DND-41 (cell line): ENCODE measurements at regions not wholly inside any gene's neighbourhood (a gene's known extent, or its start where the extent isn't known, plus 50 kb on each side); places are given as distances from the start of the nearest gene placed in this dataset.
"Not testable (repeated sequence)": the region's sequence is repeated elsewhere in the genome, so short reads cannot be mapped to it uniquely, and the experiment has no call there.

Experiments
- CTCF ChIP-seq: IDR thresholded peaks from 2 replicates; pipeline ENCODE4 v1.5.1; 2012; ENCODE audit warnings: borderline replicate concordance, low read length, moderate library complexity, mild to moderate bottlenecking; ENCODE audit not compliant: poor library complexity, severe bottlenecking; ENCODE audit errors: extremely low read depth
- EZH2 ChIP-seq: IDR thresholded peaks from 3 replicates; pipeline ENCODE4 v1.6.1; 2012; ENCODE audit warnings: borderline replicate concordance, low read depth, mild to moderate bottlenecking, moderate library complexity, low read length, inconsistent platforms; ENCODE audit not compliant: severe bottlenecking

- not testable (repeated sequence) for TF ChIP-seq CTCF, EZH2
Observed at GRCh38 chr10:77722956-77723355, 85.3 kb upstream of the KCNMA1 start.
